Rectal smooth muscle tissue (tissue), 1 donor: ENCODE measurements at regions not wholly inside any gene's neighbourhood (a gene's known extent, or its start where the extent isn't known, plus 50 kb on each side); places are given as distances from the start of the nearest gene placed in this dataset.

Source experiments
- H3K27ac ChIP-seq: one replicate; pipeline ENCODE4 v1.7.0; 2013; ENCODE audit warnings: low read depth, low read length, inconsistent platforms
- H3K27me3 ChIP-seq: one replicate; pipeline ENCODE4 v1.7.0; 2013; ENCODE audit warnings: low read length; ENCODE audit not compliant: control insufficient read depth, insufficient read depth
- H3K36me3 ChIP-seq: one replicate; pipeline ENCODE4 v1.7.0; 2013; ENCODE audit warnings: low read length; ENCODE audit not compliant: control insufficient read depth, insufficient read depth
- H3K4me1 ChIP-seq: one replicate; pipeline ENCODE4 v1.7.0; 2013; ENCODE audit warnings: low read length; ENCODE audit not compliant: control insufficient read depth, insufficient read depth
- H3K4me3 ChIP-seq: one replicate; pipeline ENCODE4 v1.7.0; 2013; ENCODE audit warnings: low read length
- H3K9ac ChIP-seq: one replicate; pipeline ENCODE4 v1.7.0; 2013; ENCODE audit warnings: low read length

DNA sequence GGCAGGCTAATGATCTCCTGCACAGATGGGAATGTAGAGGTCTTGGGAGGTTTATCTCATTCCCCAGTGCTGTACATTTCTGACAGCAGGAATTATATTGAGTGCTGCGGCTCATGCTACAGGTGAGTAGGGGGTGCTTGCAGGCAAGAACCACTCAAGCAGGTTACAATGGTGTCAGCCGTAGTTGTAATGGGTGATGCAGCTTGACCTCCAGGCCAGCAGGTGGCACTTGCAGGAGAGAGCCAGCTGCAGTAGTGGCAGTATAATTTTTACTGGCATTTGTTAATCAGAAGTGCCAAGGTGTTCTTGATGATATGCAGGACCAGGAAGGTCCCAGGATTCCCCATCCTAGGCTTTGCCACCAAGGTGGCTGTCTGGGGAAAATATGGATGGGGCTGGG lies 759.6 kb upstream of the NDST4 start:
- H3K9ac ChIP-seq, result no peak overlapping the region
- H3K27me3 ChIP-seq, result no peaks in the 10 kb centered on the region
- H3K4me1 ChIP-seq, result no peaks in the 10 kb centered on the region

DNA sequence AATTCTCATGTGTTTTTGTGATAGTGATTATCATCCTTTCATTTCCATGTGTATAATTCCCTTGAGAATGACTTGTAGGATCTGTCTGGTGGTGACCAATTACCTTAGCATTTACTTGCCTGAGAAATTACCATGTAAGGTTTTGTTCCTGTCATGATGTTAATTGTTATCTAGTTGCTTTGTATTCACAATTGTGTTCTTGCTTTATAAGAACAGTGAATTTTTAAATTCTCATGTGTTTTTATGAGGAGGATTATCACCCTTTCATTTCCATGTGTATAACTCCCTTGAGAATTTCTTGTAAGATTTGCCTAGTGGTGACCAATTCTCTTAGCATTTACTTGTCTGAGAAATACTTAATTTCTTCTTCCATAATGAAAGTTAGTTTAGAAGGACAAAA lies 758.2 kb upstream of the NDST4 start:
- Histone ChIP-seq H3K27ac (no peak overlapping the region), H3K36me3 (no peaks in the 10 kb centered on the region), H3K27me3 (no peaks in the 10 kb centered on the region), H3K9ac (no peak overlapping the region), H3K4me1 (no peaks in the 10 kb centered on the region), H3K4me3 (no peak overlapping the region)

More for the DNA sequence above, 759.6 kb upstream of the NDST4 start:
- Histone ChIP-seq H3K36me3 (no peaks in the 10 kb centered on the region), H3K4me3 (no peak overlapping the region), H3K27ac (no peak overlapping the region)

DNA sequence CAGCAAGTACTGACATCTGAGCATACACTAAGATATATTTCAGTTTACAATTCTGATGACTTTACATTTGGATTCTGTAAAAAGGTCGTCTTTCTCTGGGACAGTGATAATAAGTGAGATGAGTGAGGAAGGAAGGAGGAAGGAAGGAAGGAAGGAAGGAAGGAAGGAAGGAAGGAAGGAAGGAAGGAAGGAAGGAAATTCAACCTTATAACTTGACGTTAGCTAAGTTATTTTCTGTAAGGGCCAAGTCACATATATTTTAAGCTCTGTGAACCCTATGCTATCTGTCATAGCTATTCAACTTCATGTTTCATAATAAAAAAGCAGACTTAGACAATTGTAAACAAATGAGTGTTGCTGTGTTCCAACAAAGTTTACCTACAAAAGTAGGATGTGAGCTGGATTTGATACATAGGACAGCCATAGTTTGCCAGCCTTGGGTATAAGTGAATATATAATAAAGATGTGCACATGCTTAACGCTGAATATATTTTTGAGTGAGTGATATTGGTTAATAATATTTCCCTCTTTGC lies 753.0 kb upstream of the NDST4 start:
- Histone ChIP-seq H3K27ac (no peak overlapping the region), H3K36me3 (no peaks in the 10 kb centered on the region), H3K4me3 (no peak overlapping the region), H3K27me3 (no peaks in the 10 kb centered on the region), H3K9ac (no peak overlapping the region), H3K4me1 (no peaks in the 10 kb centered on the region)

DNA sequence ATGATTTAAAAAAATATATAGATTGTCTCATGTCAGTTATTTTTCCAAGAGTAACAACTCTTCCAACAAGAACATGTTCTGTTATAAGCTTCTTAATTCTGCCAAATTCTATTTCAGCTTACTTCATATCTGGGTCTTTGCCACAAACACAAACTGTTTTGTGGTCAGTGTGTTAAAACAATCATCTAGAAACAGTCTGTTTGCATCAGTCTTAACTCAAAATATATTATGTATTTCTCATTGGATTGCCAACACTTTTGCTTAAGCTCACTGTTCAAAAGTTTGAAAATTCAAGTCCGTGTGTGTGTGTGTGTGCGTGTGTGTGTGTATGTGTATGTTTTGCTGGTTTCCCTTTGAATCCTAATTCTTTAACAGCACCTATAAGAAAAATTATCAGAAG lies 752.3 kb upstream of the NDST4 start:
- Histone ChIP-seq H3K4me3 (no peak overlapping the region), H3K27ac (no peak overlapping the region), H3K36me3 (no peaks in the 10 kb centered on the region), H3K27me3 (no peaks in the 10 kb centered on the region), H3K4me1 (no peaks in the 10 kb centered on the region), H3K9ac (no peak overlapping the region)

DNA sequence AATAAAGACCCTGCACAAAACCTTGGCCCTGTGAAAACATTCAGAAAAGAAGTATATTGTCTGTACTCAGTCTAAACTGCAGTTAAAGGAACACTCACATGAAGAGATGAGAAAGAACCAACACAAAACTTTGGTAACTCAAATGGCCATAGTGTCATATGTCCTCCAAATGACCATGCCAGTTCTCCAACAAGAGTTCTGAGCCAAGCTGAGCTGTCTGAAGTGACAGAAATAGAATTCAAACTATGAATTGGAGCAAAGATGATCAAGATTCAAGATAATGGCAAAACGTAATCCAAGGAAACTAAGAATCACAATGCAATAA lies 739.3 kb upstream of the NDST4 start:
- Histone ChIP-seq H3K9ac (no peak overlapping the region), H3K27me3 (no peaks in the 10 kb centered on the region), H3K27ac (no peak overlapping the region), H3K36me3 (no peaks in the 10 kb centered on the region), H3K4me3 (no peak overlapping the region), H3K4me1 (no peaks in the 10 kb centered on the region)

DNA sequence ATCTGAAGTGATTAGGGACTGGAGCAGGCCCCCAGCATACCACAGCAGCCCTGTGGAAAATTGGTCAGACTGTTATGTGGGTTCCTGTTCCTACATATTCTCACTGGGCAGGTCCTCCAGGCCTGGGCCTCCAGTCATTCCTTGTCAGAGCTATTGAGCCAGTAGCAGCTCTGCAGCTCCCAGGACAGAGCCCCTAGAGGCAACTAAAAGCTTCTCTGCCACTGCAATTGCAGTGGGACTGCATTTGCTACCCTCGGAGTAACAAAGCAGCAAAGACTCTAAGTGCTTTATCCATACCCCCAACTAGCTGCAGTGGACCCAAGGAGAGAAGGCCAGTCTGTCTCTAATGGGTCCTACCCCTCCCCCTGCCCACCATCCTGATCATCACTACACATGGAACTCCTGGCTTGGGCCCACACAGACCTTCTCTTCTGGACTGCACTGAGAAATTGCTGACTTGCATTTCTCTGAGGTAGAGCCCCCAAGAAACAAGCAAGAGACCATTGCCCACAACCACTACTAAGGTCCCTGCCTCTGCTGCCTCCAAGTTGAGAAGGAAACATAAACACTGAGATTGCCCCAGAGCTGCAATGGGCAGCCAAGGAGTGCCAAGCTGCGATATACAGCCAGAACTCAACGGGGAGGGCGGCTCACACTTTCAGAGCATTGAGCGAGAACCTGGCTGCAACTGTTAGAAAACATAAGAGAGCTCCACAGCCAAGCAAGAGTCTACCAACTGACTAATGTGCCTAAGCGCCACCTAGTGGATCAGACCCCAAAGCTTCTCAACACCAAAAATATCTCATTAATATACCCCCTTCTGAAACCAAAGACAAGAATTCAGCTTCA lies 738.7 kb upstream of the NDST4 start:
- H3K36me3 ChIP-seq, result no peaks in the 10 kb centered on the region
- H3K27me3 ChIP-seq, result no peaks in the 10 kb centered on the region

DNA sequence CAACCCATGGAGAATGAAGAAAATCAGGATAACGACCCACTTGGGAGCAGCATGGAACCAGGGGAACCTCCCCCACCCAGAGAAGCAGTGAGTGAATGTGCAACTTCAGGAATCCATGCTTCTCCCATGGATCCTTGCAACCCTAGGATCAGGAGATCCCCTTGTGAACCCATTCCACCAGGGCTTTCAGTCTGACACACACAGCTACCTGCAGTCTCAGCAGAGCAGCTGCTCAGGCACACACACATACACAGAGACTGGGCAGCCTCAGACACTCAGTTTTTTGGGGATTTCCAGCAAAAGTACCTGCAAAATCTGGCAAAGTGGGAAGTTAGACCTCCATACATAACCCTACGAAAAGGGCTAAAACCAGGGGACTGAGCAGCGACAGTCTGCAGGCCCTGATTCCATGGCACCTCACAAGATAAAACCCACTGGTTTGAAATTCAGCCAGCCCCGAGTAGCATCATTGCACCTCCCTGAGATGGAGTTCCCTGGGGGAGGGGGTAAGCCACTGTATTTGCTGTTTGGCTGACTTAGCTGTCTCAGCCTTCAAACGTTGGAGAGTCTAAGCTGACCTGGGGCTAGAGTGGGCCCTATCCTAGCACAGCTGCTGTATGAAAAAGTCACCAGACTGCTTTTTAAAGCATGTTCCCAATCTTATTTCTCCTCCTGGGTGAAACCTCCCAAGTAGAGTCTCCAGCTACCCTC lies 737.5 kb upstream of the NDST4 start:
- Histone ChIP-seq H3K27ac (no peak overlapping the region), H3K27me3 (no peaks in the 10 kb centered on the region), H3K9ac (no peak overlapping the region), H3K4me1 (no peaks in the 10 kb centered on the region), H3K36me3 (no peaks in the 10 kb centered on the region), H3K4me3 (no peak overlapping the region)

More for the DNA sequence above, 738.7 kb upstream of the NDST4 start:
- Histone ChIP-seq H3K9ac (no peak overlapping the region), H3K27ac (no peak overlapping the region), H3K4me1 (no peaks in the 10 kb centered on the region), H3K4me3 (no peak overlapping the region)

DNA sequence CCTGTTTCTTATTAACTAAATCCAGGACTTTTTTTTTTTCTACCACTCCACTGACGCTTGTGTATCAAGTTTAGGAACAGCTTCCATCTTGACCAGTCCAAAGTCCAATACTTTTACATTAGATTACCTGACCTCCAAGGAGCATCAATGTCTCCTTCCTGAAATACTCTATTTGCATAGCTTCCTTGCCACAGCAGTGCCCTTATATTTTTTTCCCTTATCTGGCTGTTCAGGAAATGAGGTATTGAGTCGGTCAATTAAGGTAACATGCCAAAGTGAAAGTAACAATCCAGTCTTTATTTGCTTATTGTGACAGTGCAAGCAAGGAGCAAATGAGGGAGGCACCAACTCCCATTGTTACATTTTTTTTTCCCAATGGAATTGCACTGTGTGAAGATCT lies 730.8 kb upstream of the NDST4 start:
- Histone ChIP-seq H3K36me3 (no peaks in the 10 kb centered on the region), H3K9ac (no peak overlapping the region), H3K4me1 (no peaks in the 10 kb centered on the region), H3K27me3 (no peaks in the 10 kb centered on the region), H3K27ac (no peak overlapping the region), H3K4me3 (no peak overlapping the region)

DNA sequence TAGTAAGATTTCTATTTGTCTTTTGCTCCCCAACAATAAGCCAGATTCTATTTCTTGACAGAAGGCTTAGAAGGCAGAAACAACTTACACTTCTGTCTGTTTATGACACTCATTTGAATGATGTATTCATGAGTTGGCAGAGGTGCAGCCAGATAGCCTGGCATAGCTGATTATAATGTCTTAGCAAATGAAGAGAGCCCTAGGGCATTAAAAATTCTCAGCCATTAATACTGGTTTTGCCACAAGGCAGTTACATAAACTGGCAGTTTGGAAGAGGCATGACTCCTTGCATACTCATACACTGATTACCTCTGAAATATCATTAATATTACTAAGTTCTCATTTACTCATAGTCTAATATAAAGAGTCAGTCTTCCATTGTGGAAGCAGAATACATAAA lies 728.5 kb upstream of the NDST4 start:
- no peak overlapping the region for H3K27ac ChIP-seq
- H3K4me3 ChIP-seq, result no peak overlapping the region
- no peak overlapping the region for H3K9ac ChIP-seq

DNA sequence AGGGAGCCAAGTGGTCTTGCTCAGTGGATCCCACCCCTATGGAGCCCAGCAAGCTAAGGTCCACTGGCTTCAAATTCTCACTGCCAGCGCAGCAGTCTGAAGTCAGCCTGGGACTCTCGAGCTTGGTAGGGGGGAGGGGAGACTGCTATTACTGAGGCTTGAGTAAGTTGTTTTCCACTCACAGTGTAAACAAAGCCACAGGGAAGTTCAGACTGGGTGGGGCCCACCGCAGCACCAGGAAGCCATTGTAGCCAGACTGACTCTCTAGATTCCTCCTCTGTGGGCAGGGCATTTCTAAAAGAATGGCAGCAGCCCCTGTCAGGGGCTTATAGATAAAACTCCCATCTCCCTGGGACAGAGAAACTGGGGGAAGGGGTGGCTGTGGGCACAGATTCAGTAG lies 721.0 kb upstream of the NDST4 start:
- H3K27me3 ChIP-seq, result no peaks in the 10 kb centered on the region
- H3K4me1 ChIP-seq, result no peaks in the 10 kb centered on the region
- H3K36me3 ChIP-seq, result no peaks in the 10 kb centered on the region
- no peak overlapping the region for H3K27ac ChIP-seq
- H3K4me3 ChIP-seq, result no peak overlapping the region
- no peak overlapping the region for H3K9ac ChIP-seq

More for the DNA sequence above, 728.5 kb upstream of the NDST4 start:
- no peaks in the 10 kb centered on the region for H3K27me3 ChIP-seq
- no peaks in the 10 kb centered on the region for H3K36me3 ChIP-seq
- no peaks in the 10 kb centered on the region for H3K4me1 ChIP-seq

DNA sequence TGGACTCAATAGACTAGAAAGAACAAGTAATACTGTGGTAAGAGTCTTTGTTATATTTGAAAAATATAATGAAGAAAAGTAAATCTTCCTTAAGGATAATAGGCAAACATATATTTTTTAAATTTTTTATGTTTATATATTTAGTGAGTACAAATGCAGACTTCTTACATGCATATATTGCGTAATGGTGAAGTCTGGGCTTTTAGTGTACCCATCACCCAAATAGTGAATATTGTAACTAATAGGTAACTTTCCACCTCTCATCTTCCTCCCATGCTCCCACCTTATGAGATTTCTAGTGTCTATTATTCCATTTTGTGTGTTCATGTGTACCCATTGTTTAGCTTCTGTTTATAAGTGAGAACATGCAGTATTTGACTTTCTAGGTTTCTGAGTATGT lies 711.2 kb upstream of the NDST4 start:
- Histone ChIP-seq H3K4me3 (no peak overlapping the region), H3K9ac (no peak overlapping the region), H3K27ac (no peak overlapping the region), H3K36me3 (no peaks in the 10 kb centered on the region), H3K27me3 (no peaks in the 10 kb centered on the region), H3K4me1 (no peaks in the 10 kb centered on the region)

DNA sequence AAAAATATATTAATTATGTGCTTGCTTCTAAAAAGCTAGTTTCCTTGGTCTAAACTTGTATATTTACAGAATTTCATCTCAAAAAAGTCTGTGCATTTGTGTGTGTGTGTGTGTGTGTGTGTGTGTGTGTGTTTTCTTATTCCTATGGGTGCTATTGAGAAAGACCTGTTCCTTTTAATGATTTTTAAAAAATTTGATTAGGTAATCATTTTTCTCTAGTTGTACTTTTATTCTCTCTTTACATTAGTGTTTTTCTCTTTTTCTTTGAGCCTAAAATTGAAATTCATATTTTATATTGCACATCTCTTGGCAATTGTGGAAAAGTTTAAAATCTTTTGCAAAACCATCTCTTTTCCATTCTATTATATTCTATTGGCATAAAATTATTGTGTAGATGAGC lies 690.4 kb upstream of the NDST4 start:
- no peak overlapping the region for H3K4me3 ChIP-seq
- H3K9ac ChIP-seq, result no peak overlapping the region
- no peak overlapping the region for H3K27ac ChIP-seq
- no peaks in the 10 kb centered on the region for H3K27me3 ChIP-seq
- H3K36me3 ChIP-seq, result no peaks in the 10 kb centered on the region
- H3K4me1 ChIP-seq, result no peaks in the 10 kb centered on the region

DNA sequence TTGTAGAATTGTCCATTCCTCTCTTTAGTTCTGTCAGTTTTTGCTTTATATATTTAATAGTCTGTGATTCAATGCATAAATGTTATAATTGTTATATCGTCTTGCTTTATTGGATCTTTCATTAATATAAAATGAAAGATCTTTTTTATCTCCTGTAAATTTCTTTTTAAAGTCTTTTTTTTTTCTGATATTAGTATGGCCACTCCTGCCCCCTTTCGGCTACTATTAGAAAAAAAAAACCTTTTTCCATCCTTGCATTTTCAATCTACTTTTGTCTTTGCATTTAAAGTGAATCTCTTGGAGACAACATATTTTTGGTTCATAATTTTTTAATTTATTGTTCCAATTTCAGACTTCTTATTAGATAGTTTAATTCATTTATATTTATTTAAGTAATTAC lies 677.4 kb upstream of the NDST4 start:
- H3K9ac ChIP-seq, result no peak overlapping the region
- no peak overlapping the region for H3K4me3 ChIP-seq
- H3K27me3 ChIP-seq, result no peaks in the 10 kb centered on the region
- H3K4me1 ChIP-seq, result no peaks in the 10 kb centered on the region
- no peaks in the 10 kb centered on the region for H3K36me3 ChIP-seq
- no peak overlapping the region for H3K27ac ChIP-seq
